ENCODE measurements at regions not wholly inside any gene's neighbourhood (a gene's known extent, or its start where the extent isn't known, plus 50 kb on each side); places are given as distances from the start of the nearest gene placed in this dataset.

DNA sequence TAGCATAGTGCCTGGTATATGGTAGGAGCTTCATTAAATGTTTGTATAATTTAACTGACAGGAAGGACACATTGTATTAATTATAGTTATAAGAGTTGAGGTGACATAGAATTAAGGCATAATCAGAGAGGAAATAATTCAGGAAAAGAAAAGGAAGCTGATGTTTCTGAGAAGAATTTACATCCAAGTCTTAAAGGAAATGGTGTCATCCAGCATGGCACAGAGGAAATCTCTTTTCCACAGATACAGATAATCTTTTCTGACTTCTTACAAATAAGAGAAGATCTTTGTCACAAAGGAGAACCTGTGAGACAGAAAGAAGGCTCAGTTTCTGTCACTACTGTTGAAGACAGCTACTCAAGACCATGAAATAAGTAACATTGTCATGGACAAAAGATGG lies 222.5 kb downstream of the GJA1 start:
- H3K36me3 ChIP-seq, result no peaks in the 10 kb centered on the region

DNA sequence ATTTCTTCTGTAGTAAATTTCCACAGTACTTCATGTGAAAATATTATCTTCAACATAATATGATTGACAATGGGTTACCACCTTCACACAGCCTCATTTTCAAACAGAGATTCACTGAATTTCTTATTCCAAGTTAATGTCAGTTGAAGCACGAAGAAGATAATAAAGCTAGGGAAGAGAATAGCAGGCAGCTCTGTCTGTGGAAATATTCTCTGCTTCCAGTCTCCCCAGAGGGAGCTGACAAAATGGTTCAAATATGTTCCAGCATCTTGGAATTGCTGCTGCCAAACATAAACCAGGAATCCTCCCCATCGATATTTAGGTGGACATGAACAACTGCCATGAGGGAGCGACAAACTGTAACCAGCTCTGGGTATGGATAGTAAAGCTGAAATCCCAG lies 224.8 kb downstream of the GJA1 start:
- no peak for ATAC-seq
- intact Hi-C loops (cut with DNase I), result loop anchor here in 4 of 10 donors (10.0 kb wide), 4 partner anchors 175 to 515 kb away; partner anchors contain the start of gene GJA1 (in 2 of the 4)
- no peak overlapping the region for H3K27ac ChIP-seq

More for the DNA sequence above, 222.5 kb downstream of the GJA1 start:
- no peak for TF ChIP-seq POLR2A (IDR thresholded peaks at IDR 0.05)
- TF ChIP-seq, protein P1, sequence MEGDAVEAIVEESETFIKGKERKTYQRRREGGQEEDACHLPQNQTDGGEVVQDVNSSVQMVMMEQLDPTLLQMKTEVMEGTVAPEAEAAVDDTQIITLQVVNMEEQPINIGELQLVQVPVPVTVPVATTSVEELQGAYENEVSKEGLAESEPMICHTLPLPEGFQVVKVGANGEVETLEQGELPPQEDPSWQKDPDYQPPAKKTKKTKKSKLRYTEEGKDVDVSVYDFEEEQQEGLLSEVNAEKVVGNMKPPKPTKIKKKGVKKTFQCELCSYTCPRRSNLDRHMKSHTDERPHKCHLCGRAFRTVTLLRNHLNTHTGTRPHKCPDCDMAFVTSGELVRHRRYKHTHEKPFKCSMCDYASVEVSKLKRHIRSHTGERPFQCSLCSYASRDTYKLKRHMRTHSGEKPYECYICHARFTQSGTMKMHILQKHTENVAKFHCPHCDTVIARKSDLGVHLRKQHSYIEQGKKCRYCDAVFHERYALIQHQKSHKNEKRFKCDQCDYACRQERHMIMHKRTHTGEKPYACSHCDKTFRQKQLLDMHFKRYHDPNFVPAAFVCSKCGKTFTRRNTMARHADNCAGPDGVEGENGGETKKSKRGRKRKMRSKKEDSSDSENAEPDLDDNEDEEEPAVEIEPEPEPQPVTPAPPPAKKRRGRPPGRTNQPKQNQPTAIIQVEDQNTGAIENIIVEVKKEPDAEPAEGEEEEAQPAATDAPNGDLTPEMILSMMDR (IDR thresholded peaks at IDR 0.05), result no peak
- no peak for DNase-seq
- H3K27me3 ChIP-seq, result no peaks in the 10 kb centered on the region
- H3K9me3 ChIP-seq, result no peaks in the 10 kb centered on the region
- peaks cover 0 to 8% (median 4%) of the 10 kb centered on the region in 12 donors for H3K4me1 ChIP-seq
- no peak for ATAC-seq
- H3K27ac ChIP-seq, result no peak overlapping the region
- intact Hi-C loops (cut with DNase I), result loop anchor here in 2 of 10 donors (10.0 kb wide), 2 partner anchors 73 to 187 kb away; no protein-coding TSS in a partner anchor
- no peak overlapping the region for H3K4me3 ChIP-seq

DNA sequence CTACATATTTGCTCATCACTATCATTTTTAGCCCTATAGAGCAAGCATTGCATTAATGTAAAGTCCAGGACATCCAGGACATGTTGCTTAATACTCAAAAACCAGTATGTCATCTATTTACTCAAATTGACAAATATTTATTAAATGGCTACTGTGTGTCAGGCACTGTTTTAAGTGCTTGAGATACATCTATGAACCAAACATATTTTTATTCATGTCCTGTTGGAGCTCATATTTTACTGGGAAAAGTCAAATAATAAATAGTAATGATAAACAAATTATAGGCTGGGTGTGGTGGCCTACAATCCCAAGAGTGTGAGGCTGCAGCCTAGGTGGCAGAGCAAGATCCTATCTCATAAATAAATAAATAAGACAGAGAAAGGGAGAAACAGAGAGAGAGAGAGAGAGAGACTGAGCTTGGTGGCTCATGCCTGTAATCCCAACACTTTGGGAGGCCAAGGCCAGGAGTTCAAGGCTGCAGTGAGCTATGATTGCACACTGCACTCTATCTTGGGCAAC lies 227.9 kb downstream of the GJA1 start:
- Histone ChIP-seq H3K4me1 (peaks cover 0 to 17% (median 12%) of the 10 kb centered on the region in 12 donors), H3K9me3 (no peaks in the 10 kb centered on the region), H3K36me3 (no peaks in the 10 kb centered on the region), H3K27ac (no peak overlapping the region), H3K27me3 (no peaks in the 10 kb centered on the region), H3K4me3 (no peak overlapping the region)
- ATAC-seq, result no peak
- intact Hi-C loops (cut with DNase I), result loop anchor here in 4 of 10 donors (10.0 kb wide), 4 partner anchors 171 to 511 kb away; partner anchors contain the start of gene GJA1 (in 2 of the 4)
- no peak for DNase-seq
- TF ChIP-seq POLR2A (IDR thresholded peaks at IDR 0.05), result no peak
- TF ChIP-seq, protein P1 (IDR thresholded peaks at IDR 0.05), result no peak

More for the DNA sequence above, 224.8 kb downstream of the GJA1 start:
- H3K9me3 ChIP-seq, result no peaks in the 10 kb centered on the region
- no peaks in the 10 kb centered on the region for H3K4me1 ChIP-seq
- H3K4me3 ChIP-seq, result no peak overlapping the region
- no peaks in the 10 kb centered on the region for H3K27me3 ChIP-seq
- no peak for DNase-seq
- TF ChIP-seq POLR2A (IDR thresholded peaks at IDR 0.05), result no peak
- TF ChIP-seq, protein P1 (IDR thresholded peaks at IDR 0.05), result no peak
- no peaks in the 10 kb centered on the region for H3K36me3 ChIP-seq
- 57 to 74% (median 67%) methylated on average over 3 of the region's 3 CpGs for WGBS, 4 donors

DNA sequence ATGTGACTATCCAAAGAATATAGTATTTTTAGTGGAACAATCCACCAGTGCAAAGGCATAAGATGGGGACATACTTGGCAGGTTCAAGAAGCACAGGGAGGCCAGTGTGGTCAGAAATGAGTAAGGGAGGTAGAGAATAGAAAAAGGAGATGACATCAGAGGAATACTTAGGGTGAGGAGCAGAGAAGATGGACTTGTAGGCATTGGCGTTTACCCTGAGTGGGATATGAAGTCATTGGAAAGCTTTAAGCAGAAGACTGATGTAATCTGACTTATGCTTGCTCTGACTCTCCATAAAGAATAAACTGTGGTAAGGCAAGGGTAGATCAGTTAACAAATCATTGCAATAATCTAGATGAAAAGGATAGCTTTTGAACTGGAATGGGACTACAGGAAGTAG lies 228.7 kb downstream of the GJA1 start:
- 83 to 95% (median 92%) methylated on average over 1 of the region's 1 CpG for WGBS, 4 donors
- TF ChIP-seq, protein P1 (IDR thresholded peaks at IDR 0.05), result no peak
- no peak for TF ChIP-seq POLR2A (IDR thresholded peaks at IDR 0.05)
- H3K27me3 ChIP-seq, result no peaks in the 10 kb centered on the region
- H3K27ac ChIP-seq, result no peak overlapping the region
- ATAC-seq, result no peak
- H3K9me3 ChIP-seq, result no peaks in the 10 kb centered on the region
- H3K4me1 ChIP-seq, result peaks cover 0 to 17% (median 12%) of the 10 kb centered on the region in 12 donors
- H3K36me3 ChIP-seq, result no peaks in the 10 kb centered on the region
- no peak overlapping the region for H3K4me3 ChIP-seq
- DNase-seq, result no peak
- intact Hi-C loops (cut with DNase I), result loop anchor here in 4 of 10 donors (10.0 kb wide), 4 partner anchors 171 to 511 kb away; partner anchors contain the start of gene GJA1 (in 2 of the 4)

All from heart left ventricle (tissue), 16 donors.